ENCODE measurements at regions not wholly inside any gene's neighbourhood (a gene's known extent, or its start where the extent isn't known, plus 50 kb on each side); places are given as distances from the start of the nearest gene placed in this dataset.

GRCh38 chr2:4130651-4131050 lies 427.3 kb downstream of the DCDC2C start:
- TF ChIP-seq YY1 (IDR thresholded peaks at IDR 0.05; ENCODE audit: insufficient read depth, insufficient read length): no peak
- TF ChIP-seq ZNF274 (IDR thresholded peaks at IDR 0.05; ENCODE audit: low read depth, low read length): no peak
- TF ChIP-seq SUZ12 (IDR thresholded peaks at IDR 0.05; ENCODE audit: extremely low read depth, insufficient read depth, insufficient read length): no peak
